Erythroblast (primary cell): ENCODE measurements at regions not wholly inside any gene's neighbourhood (a gene's known extent, or its start where the extent isn't known, plus 50 kb on each side); places are given as distances from the start of the nearest gene placed in this dataset.

Experiments used
- DNase-seq, 2 experiments: peaks; one replicate each; lab custom pipeline; 2025; lab: John Stamatoyannopoulos, UW
- GATA1 ChIP-seq: IDR thresholded peaks from 2 replicates; pipeline ENCODE4 v1.6.1; 2011; ENCODE audit warnings: low read depth, mild to moderate bottlenecking, control low read depth, low read length, moderate library complexity
- POLR2A ChIP-seq: IDR thresholded peaks from 2 replicates; pipeline ENCODE4 v1.6.1; 2011; ENCODE audit warnings: mild to moderate bottlenecking, low read length

DNA sequence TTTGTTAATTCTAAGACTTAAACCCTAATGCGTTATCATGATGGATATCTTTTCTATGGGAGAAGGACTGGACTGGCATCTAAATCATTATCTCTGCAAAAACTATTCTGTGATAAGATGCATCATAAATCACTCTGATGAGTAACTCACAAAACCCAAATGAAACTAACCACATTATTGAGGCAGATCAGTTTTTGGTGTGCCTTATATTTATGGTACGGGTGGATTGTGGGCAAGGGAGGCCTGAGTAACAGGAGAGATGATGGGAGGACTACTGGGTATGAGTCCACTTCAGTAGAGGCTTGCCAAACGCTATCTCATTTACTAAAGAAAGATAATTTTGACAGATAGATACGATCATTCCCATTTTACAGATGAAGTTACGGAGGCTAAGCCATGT lies 66.4 kb upstream of the GUCY1A1 start:
- no peak for TF ChIP-seq GATA1
- no peak for TF ChIP-seq POLR2A
- DNase-seq = no peak

DNA sequence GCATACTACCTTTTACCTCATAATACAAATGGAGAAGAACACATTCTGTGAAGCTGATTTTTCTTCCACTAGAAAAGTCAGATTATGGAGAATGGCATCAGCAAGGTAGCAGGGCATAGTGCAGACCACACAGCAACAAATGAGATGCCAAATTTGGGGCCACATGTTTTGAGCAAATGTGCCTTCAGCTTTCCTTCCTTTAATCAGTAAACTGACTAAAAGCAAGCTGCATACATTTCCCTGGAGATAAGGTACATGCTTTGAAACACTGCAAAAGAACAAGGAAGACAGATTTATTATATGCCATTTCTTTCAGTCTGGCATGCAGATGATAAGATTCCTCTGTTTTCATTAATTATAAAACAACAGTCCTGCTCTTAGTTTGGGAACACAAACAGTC lies 67.1 kb upstream of the GUCY1A1 start:
- no peak for DNase-seq
- TF ChIP-seq POLR2A (no peak), GATA1 (no peak)

- no peak for DNase-seq
- TF ChIP-seq POLR2A (no peak), GATA1 (no peak)
Measured at GRCh38 chr4:155599085-155599484, 67.6 kb upstream of the GUCY1A1 start.

DNA sequence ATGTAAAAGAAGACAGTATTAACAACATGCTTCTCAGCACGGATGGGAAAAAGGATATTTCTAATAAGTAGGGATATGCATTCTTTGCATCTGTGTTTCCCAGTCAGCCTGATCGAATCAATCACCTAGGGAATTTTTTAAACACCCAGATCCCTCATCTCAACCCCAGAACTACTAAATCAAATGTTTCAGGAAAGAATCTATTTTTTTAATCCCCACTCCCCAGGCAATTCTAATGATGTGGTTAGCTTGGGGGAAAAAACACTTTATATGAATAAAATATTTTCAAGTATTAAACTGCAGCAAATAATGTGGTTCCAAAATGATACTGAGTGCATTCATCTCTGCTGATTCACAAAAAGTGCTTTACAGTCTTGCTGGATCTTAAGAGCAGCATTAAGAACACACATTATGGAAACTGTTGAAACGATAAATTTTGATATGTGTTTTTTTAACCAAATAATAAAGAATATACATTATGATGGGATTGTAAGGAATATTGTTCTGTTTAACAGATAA lies 68.7 kb upstream of the GUCY1A1 start:
- no peak for DNase-seq
- TF ChIP-seq GATA1 = no peak
- no peak for TF ChIP-seq POLR2A

- TF ChIP-seq POLR2A (no peak), GATA1 (no peak)
Measured at GRCh38 chr4:155597281-155597680, 69.4 kb upstream of the GUCY1A1 start.

GRCh38 chr4:155593793-155594192 lies 72.9 kb upstream of the GUCY1A1 start:
- DNase-seq = no peak
- TF ChIP-seq GATA1 = no peak
- TF ChIP-seq POLR2A = no peak

More at GRCh38 chr4:155597281-155597680, 69.4 kb upstream of the GUCY1A1 start:
- no peak for DNase-seq

- TF ChIP-seq GATA1 (no peak), POLR2A (no peak)
- no peak for DNase-seq
Measured at GRCh38 chr4:155592938-155593297, 73.7 kb upstream of the GUCY1A1 start.

DNA sequence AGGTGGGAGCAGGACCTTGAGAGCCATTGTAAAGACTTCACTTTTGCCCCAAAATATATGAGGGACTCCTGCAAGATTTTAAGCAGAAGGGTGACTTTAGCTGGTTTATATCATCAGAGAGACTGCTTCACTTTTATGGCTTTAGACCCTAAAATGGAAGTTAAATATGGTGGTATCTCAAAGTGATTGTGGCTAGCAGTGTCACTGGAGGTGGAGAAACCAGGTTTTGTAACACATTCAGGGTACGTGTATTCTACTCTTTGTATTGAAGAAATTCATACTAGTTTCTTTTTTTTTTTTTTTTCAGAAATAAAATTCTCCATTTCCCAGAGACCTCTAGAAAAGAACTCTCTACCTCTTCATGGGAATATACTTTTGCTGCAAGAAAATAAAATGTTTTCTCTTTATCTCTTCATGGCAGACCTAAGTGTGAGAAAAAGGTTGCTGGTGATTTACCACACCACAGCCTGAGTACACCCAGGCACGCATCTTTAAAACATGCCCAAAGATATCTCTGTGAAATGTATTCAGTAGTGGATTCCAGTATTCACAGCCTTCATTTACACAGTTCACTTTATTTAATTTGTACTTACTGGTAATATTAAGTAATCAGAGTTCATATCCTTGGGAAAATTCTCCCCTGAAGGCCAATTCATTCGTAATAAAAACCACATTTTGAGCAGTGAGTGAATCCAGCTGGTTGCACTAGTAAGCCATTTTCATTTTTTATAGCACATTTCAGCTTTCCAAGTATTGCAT lies 74.3 kb upstream of the GUCY1A1 start:
- TF ChIP-seq POLR2A (no peak), GATA1 (no peak)
- DNase-seq = no peak

DNA sequence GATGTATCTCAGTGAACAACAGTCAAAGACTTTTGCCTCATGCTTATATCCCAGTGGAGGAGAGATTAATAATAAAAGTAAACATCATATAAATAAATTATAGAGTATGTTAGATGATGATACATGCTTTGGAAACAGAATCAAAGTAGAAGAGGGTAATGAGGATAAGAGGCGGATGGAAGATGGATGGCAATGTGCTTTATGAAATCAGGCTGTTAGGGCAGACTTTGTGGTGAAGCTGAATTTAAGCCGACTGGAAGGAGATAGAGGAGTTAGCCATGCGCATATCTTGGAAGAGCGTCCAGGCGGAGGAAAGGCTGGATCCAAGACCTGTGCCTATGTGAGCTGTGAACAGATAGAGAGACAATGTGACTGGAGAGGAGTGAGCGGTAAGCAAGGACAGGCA lies 74.9 kb upstream of the GUCY1A1 start:
- TF ChIP-seq GATA1 = no peak
- no peak for DNase-seq

DNA sequence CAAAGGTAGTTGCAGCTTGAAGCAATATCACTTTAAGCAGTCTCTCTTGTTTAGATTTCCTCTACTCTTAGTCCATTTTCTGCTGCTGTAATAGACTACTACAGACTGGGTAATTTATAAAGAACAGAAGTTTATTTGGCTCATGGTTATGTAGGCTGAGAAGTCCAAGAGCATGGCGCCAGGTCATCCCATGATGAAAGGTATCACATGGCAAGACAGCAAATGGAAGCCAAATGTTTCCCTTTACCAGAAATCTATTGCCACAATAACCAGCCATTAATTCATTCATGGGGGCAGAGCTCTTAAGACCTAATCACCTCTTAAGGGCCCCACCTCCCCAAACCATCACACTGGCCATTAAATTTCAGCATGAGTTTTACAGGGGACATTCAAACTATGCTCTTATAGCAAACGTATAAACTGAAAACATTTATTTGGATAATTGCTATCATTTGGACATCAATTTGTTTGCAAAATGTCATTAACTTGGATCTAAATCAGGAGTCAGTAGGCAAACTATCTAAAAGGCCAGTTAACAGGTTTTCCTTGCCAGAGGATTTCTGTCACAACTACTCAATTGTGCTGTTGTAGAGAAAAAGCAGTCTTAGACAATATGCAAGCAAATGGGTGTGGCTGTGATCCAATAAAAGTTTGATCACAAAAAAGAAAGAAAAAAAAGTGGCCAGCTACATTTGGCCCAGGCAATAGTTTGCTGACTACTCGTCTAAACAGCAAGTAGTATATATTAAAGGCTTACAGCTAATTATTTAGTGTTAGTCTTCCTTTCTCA lies 75.7 kb upstream of the GUCY1A1 start:
- TF ChIP-seq GATA1 (no peak), POLR2A (no peak)
- no peak for DNase-seq

DNA sequence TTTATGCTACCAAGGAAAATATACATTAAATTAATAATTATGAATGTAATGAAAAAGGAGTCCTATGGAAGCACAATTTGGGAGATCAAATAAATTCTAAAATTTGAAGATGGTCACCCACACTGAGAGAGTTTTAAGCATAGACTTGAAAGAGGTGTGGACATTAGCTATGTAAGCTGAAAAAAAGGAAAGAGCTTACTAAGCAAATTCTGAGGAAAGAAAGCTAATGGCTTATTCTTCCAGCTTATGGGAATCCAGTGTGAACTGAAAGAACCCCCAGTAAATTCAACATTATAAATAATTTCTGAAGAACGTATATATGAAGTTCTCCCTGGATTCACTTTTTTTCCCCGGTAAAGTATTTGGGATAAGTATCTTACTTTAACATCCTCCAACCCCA lies 78.2 kb upstream of the GUCY1A1 start:
- no peak for DNase-seq
- TF ChIP-seq GATA1 (no peak), POLR2A (no peak)

- no peak for TF ChIP-seq POLR2A
- no peak for TF ChIP-seq GATA1
- no peak for DNase-seq
Measured at GRCh38 chr4:155587766-155588165, 78.9 kb upstream of the GUCY1A1 start.

- DNase-seq = no peak
- TF ChIP-seq GATA1 = no peak
- TF ChIP-seq POLR2A = no peak
Measured at GRCh38 chr4:155582971-155583437, 83.6 kb upstream of the GUCY1A1 start.

GRCh38 chr4:155582041-155582440 lies 84.6 kb upstream of the GUCY1A1 start:
- TF ChIP-seq POLR2A = no peak
- TF ChIP-seq GATA1 = no peak
- DNase-seq = no peak
